ENCODE measurements at regions not wholly inside any gene's neighbourhood (a gene's known extent, or its start where the extent isn't known, plus 50 kb on each side); places are given as distances from the start of the nearest gene placed in this dataset.

DNA sequence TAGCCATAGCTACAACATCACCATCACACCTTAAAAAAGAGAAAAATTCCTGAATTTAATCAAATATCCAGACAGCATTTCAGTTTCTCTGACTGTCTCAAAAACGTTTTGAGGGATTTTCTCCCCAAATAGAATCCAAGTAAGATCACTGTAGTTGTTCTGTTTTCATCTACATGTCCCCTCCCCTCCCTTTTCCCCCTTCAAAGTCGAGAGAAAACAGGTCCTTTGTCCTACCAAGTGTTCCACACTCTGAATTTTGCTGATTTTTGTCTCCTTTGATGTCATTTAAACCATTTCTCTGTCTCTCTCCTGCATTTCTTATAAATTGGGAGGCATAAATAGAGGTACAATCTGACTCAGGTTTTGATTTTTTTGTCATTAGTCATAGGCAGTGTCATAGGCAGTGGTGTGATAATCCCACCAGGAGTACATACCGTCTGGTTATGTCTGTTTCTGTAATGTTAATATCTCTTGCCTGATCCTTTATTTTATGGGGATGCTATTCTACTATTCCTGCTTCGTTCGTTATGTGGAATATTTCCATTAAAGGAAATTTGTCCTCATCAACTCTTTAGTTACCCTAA is 348.6 kb downstream of the PTTG2 start:
- TF ChIP-seq, protein P1, sequence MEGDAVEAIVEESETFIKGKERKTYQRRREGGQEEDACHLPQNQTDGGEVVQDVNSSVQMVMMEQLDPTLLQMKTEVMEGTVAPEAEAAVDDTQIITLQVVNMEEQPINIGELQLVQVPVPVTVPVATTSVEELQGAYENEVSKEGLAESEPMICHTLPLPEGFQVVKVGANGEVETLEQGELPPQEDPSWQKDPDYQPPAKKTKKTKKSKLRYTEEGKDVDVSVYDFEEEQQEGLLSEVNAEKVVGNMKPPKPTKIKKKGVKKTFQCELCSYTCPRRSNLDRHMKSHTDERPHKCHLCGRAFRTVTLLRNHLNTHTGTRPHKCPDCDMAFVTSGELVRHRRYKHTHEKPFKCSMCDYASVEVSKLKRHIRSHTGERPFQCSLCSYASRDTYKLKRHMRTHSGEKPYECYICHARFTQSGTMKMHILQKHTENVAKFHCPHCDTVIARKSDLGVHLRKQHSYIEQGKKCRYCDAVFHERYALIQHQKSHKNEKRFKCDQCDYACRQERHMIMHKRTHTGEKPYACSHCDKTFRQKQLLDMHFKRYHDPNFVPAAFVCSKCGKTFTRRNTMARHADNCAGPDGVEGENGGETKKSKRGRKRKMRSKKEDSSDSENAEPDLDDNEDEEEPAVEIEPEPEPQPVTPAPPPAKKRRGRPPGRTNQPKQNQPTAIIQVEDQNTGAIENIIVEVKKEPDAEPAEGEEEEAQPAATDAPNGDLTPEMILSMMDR (conservative IDR thresholded peaks at IDR 0.05; ENCODE audit: low read depth, low read length) = no peak
- DNase-seq (ENCODE audit: low read depth) = peak; percentile 68
- H3K4me3 ChIP-seq (ENCODE audit: low read depth, low read length) = no peak overlapping the region

DNA sequence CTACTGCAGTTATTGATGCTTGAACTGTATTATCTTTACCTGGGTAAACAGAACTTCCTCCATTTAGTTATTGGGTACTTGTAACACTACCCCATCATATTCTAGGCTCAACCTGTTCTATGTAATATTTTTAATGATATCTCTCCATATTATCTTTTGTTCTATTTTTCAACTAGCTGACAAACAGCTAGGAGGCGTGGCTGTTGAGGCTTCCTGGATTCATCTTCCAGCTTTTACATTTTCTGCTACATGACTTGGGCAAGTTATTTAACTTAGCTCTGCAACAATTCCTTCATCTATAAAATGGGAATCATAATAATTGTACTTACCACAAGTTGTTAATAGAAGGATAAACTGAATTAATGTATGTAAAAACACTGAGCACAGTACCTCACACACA is 349.3 kb downstream of the PTTG2 start:
- H3K4me3 ChIP-seq (ENCODE audit: low read depth, low read length) = no peak overlapping the region
- no peak for DNase-seq (ENCODE audit: low read depth)

DNA sequence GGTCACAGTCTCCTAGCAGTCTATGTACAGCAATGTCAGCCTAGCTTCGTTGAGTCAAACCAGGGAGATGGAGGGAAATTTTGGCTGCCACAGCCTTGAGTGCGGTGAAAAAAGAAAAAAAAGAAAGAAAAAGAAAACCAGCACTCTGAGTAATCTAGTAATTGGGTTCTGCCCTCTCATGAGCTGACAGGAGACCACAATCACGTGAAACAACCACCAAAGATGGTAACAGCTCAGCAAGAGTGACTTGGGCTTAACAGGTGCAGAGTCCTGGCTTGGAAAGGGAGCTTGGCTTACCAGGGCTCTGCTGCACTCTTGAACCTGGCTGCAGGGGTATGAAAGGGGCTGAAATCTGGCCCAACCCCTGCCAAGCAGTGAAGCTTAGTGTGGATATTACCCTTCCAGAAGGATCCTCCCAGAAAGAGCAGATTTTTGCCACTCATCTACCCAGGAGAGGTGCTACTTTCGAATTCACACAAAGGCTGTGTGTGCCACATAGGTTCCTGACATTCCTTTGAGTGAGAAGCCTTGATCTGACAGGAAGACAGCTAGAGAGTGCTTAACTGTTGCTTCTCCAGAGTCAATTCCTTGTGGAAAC is 350.3 kb downstream of the PTTG2 start:
- no peak for DNase-seq (ENCODE audit: low read depth)
- no peak overlapping the region for H3K4me3 ChIP-seq (ENCODE audit: low read depth, low read length)
- TF ChIP-seq, protein P1 (conservative IDR thresholded peaks at IDR 0.05; ENCODE audit: low read depth, low read length) = no peak

More for the DNA sequence above, 349.3 kb downstream of the PTTG2 start:
- TF ChIP-seq, protein P1 (conservative IDR thresholded peaks at IDR 0.05; ENCODE audit: low read depth, low read length) = no peak

DNA sequence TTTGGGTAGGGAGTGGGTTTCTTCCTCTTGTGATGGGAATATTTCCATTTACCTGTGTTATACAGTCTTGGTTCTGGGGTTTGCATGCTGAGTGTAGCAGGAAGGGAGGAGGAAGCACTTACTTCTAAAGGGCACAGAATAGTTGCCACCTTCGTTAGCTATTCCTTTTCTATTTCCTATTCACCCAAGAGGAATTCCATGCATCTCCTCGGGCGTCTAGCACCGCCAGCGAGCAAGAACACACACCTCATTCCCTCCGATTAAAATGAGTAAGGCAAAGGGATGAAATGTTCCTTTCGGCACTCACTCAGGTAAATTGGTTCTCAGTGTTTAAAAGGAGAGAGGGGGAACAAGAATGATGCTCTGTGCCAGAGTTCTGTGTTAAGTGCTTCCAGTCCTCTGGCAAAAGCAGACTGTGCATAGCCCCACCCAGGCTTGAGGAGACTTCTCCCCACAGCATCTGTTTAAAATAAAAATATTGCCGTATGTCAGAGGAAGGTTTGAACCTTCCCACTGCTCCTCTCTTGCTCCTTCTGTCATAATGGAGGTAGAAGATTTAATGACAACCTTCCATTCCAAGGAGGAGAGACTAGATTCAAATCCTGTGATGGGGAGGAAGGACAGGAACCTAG is 351.4 kb downstream of the PTTG2 start:
- no peak overlapping the region for H3K4me3 ChIP-seq (ENCODE audit: low read depth, low read length)
- TF ChIP-seq, protein P1 (conservative IDR thresholded peaks at IDR 0.05; ENCODE audit: low read depth, low read length) = no peak
- no peak for DNase-seq (ENCODE audit: low read depth)

DNA sequence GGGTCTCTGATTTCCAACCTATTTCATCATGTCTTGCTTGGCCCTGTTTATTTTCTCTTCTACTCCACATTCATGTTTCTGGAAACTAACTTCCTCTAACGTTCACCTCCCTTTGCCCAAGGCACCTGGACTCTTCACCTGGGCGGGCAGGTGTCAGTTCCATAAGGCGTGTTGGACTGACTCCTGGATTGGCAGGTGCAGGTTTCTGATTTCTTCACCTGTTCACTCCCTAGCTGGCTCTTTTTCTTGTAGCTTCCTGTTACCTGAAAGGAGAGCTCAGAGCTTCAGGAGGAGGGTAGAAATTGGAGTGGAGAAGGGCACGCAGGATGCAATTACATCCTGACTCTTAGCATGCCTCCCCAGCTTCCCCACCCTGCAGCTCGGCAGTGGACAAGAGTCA is 350.8 kb upstream of the KLF3 start:
- no peak overlapping the region for H3K4me3 ChIP-seq (ENCODE audit: low read depth, low read length)
- TF ChIP-seq, protein P1 (conservative IDR thresholded peaks at IDR 0.05; ENCODE audit: low read depth, low read length) = no peak
- no peak for DNase-seq (ENCODE audit: low read depth)

DNA sequence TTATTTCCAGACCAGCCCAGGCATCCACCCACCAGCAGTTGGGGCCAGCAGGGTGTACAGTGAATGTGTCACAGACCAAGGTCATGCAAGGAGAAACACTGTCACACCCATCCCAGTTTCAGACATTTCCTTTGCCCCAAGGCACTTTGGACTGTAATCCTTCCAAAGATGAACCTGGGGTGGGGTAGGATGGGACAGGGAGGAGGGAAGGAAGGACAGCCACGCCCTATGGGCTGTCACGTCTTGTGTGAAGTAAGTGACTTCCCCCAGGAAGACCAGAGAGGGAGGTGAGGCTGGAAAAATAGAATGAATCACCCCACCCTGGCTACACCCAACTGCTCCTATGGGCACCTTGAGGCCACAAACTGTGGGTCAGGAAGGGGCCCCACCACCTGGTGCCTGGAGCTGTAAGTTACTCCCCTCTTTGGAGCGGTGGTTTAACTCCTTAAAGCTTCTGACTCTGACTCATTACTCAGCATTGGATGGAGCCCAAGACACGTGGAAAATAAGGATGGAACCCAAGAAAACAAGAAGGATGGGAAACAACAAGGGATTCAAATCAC is 349.9 kb upstream of the KLF3 start:
- TF ChIP-seq, protein P1 (conservative IDR thresholded peaks at IDR 0.05; ENCODE audit: low read depth, low read length) = no peak
- peak; percentile 58 for DNase-seq (ENCODE audit: low read depth)
- H3K4me3 ChIP-seq (ENCODE audit: low read depth, low read length) = no peak overlapping the region
